ENCODE measurements at regions not wholly inside any gene's neighbourhood (a gene's known extent, or its start where the extent isn't known, plus 50 kb on each side); places are given as distances from the start of the nearest gene placed in this dataset.

DNA sequence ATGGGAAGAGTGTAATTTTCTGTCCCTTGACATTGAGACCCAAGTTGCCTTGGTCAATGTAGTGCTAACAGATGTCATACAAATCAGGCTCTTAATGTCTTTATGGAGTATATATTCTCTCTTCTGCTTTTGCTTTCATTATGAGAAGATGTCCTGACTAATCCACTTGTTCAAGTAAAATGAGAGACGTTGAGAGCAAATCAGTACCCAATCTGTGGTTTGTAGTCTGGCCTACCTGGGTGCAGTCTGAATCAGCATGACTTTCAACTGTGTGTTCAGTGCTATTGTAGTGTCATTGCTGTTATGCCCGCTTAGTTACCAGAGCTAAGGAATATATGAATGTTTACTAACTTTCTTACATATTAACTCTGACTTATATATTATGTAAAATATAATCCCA, 612.4 kb downstream of the ANKRD7 start (continued):
- TF ChIP-seq, protein P1, sequence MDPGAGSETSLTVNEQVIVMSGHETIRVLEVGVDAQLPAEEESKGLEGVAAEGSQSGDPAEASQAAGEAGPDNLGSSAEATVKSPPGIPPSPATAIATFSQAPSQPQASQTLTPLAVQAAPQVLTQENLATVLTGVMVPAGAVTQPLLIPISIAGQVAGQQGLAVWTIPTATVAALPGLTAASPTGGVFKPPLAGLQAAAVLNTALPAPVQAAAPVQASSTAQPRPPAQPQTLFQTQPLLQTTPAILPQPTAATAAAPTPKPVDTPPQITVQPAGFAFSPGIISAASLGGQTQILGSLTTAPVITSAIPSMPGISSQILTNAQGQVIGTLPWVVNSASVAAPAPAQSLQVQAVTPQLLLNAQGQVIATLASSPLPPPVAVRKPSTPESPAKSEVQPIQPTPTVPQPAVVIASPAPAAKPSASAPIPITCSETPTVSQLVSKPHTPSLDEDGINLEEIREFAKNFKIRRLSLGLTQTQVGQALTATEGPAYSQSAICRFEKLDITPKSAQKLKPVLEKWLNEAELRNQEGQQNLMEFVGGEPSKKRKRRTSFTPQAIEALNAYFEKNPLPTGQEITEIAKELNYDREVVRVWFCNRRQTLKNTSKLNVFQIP (CRISPR knock-in tag; IDR thresholded peaks at IDR 0.05; ENCODE audit: borderline replicate concordance, low read depth) = no peak
- TF ChIP-seq, protein P2, sequence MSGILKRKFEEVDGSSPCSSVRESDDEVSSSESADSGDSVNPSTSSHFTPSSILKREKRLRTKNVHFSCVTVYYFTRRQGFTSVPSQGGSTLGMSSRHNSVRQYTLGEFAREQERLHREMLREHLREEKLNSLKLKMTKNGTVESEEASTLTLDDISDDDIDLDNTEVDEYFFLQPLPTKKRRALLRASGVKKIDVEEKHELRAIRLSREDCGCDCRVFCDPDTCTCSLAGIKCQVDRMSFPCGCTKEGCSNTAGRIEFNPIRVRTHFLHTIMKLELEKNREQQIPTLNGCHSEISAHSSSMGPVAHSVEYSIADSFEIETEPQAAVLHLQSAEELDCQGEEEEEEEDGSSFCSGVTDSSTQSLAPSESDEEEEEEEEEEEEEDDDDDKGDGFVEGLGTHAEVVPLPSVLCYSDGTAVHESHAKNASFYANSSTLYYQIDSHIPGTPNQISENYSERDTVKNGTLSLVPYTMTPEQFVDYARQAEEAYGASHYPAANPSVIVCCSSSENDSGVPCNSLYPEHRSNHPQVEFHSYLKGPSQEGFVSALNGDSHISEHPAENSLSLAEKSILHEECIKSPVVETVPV (CRISPR knock-in tag; IDR thresholded peaks at IDR 0.05) = no peak
- no peak for TF ChIP-seq ZNF565 (CRISPR knock-in tag; conservative IDR thresholded peaks at IDR 0.05; ENCODE audit: low read depth)

DNA sequence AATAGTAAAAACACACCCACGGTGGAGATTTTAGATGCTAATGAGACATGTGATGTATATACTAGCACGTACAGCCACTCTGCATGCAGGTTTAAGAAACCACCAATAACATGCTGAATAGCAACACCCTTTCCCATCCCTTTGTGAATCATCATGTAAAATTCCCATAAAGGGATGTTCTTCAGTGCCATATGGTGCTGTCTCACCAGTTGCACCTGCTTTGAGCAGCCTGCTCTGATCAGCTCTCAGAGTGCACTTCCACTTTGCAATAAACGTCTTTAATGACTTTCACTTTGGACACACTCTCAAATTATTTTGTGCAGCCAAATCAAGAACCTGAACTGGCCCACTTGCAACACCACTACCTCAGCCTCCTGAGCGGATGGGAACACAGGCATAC, 615.0 kb downstream of the ANKRD7 start:
- ATAC-seq = no peak
- TF ChIP-seq SNAI2 (CRISPR knock-in tag; IDR thresholded peaks at IDR 0.05) = no peak
- TF ChIP-seq ZC3H10 (CRISPR knock-in tag; IDR thresholded peaks at IDR 0.05) = no peak
- TF ChIP-seq RARB (CRISPR knock-in tag; IDR thresholded peaks at IDR 0.05) = no peak

DNA sequence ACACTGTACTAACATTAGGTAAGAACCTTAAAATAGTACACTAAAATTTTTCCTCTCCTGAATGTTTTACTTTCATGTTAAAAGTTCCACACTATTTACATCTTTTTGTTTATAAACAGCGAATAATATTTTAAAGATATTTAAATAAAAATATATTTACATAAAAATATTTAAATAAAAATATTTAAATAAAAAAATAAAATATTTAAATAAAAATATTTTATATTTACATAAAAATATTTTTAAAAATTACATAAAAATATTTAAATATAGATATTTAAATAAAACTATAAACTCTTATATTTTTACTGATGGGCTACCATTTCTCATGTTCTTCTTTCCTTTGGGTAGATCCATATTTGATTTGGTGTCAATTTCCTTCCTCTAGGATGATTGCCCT, 619.0 kb downstream of the ANKRD7 start:
- TF ChIP-seq ISL1 (CRISPR knock-in tag; IDR thresholded peaks at IDR 0.05) = no peak
- TF ChIP-seq ZNF8 (CRISPR knock-in tag; IDR thresholded peaks at IDR 0.05) = no peak
- TF ChIP-seq ESRRG (CRISPR knock-in tag; IDR thresholded peaks at IDR 0.05) = no peak
- TF ChIP-seq, protein P1 (CRISPR knock-in tag; IDR thresholded peaks at IDR 0.05; ENCODE audit: borderline replicate concordance, low read depth) = no peak
- TF ChIP-seq, protein P3, sequence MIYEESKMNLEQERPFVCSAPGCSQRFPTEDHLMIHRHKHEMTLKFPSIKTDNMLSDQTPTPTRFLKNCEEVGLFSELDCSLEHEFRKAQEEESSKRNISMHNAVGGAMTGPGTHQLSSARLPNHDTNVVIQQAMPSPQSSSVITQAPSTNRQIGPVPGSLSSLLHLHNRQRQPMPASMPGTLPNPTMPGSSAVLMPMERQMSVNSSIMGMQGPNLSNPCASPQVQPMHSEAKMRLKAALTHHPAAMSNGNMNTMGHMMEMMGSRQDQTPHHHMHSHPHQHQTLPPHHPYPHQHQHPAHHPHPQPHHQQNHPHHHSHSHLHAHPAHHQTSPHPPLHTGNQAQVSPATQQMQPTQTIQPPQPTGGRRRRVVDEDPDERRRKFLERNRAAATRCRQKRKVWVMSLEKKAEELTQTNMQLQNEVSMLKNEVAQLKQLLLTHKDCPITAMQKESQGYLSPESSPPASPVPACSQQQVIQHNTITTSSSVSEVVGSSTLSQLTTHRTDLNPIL (CRISPR knock-in tag; IDR thresholded peaks at IDR 0.05; ENCODE audit: low read depth) = no peak
- no peak for TF ChIP-seq SNAI2 (CRISPR knock-in tag; IDR thresholded peaks at IDR 0.05)
- TF ChIP-seq, protein P2 (CRISPR knock-in tag; IDR thresholded peaks at IDR 0.05) = no peak
- no peak for TF ChIP-seq ZFP30 (CRISPR knock-in tag; IDR thresholded peaks at IDR 0.05)
- TF ChIP-seq ZFP3 (CRISPR knock-in tag; IDR thresholded peaks at IDR 0.05) = no peak
- no peak for TF ChIP-seq ARNTL (CRISPR knock-in tag; IDR thresholded peaks at IDR 0.05; ENCODE audit: borderline replicate concordance, low read depth)
- no peak for TF ChIP-seq TOX (CRISPR knock-in tag; IDR thresholded peaks at IDR 0.05; ENCODE audit: borderline replicate concordance)
- no peak for TF ChIP-seq GLIS3 (CRISPR knock-in tag; IDR thresholded peaks at IDR 0.05)
- no peak for TF ChIP-seq ZNF70 (CRISPR knock-in tag; IDR thresholded peaks at IDR 0.05)
- ATAC-seq = no peak

DNA sequence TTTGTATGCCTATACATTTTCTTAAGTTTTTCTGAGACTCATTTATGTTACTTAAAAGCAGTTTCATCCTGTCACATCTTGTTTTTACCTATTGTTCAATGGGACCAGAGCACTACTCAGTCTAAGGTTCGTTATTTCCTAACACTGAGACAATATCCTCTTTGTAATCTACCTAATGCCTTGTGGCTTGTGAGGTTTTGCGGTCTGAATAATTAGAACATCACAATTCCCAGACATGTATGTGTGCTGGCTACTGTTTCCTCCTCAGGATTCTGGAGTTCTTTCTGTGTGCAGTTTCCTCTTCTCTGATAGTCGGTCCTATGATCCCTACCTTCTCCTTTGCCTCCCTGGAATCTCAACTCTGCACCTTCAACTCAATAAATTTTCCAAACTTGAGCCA, 620.2 kb downstream of the ANKRD7 start:
- no peak for TF ChIP-seq SNAI2 (CRISPR knock-in tag; IDR thresholded peaks at IDR 0.05)
- TF ChIP-seq, protein P2 (CRISPR knock-in tag; IDR thresholded peaks at IDR 0.05) = no peak
- TF ChIP-seq ZFP30 (CRISPR knock-in tag; IDR thresholded peaks at IDR 0.05) = no peak
- TF ChIP-seq, protein P3 (CRISPR knock-in tag; IDR thresholded peaks at IDR 0.05; ENCODE audit: low read depth) = no peak
- no peak for TF ChIP-seq RARB (CRISPR knock-in tag; IDR thresholded peaks at IDR 0.05)
- TF ChIP-seq, protein P4, sequence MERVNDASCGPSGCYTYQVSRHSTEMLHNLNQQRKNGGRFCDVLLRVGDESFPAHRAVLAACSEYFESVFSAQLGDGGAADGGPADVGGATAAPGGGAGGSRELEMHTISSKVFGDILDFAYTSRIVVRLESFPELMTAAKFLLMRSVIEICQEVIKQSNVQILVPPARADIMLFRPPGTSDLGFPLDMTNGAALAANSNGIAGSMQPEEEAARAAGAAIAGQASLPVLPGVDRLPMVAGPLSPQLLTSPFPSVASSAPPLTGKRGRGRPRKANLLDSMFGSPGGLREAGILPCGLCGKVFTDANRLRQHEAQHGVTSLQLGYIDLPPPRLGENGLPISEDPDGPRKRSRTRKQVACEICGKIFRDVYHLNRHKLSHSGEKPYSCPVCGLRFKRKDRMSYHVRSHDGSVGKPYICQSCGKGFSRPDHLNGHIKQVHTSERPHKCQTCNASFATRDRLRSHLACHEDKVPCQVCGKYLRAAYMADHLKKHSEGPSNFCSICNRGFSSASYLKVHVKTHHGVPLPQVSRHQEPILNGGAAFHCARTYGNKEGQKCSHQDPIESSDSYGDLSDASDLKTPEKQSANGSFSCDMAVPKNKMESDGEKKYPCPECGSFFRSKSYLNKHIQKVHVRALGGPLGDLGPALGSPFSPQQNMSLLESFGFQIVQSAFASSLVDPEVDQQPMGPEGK (CRISPR knock-in tag; IDR thresholded peaks at IDR 0.05; ENCODE audit: borderline replicate concordance) = no peak
- TF ChIP-seq TOX (CRISPR knock-in tag; IDR thresholded peaks at IDR 0.05; ENCODE audit: borderline replicate concordance) = no peak
- TF ChIP-seq ESRRG (CRISPR knock-in tag; IDR thresholded peaks at IDR 0.05) = no peak
- TF ChIP-seq ZNF8 (CRISPR knock-in tag; IDR thresholded peaks at IDR 0.05) = no peak
- TF ChIP-seq ZFP3 (CRISPR knock-in tag; IDR thresholded peaks at IDR 0.05) = no peak
- no peak for TF ChIP-seq TCF4 (CRISPR knock-in tag; IDR thresholded peaks at IDR 0.05; ENCODE audit: borderline replicate concordance)
- TF ChIP-seq, protein P1 (CRISPR knock-in tag; IDR thresholded peaks at IDR 0.05; ENCODE audit: borderline replicate concordance, low read depth) = no peak
- TF ChIP-seq OSR1 (CRISPR knock-in tag; IDR thresholded peaks at IDR 0.05) = no peak

More for the DNA sequence above, 620.2 kb downstream of the ANKRD7 start:
- no peak for ATAC-seq

All from SK-N-SH treated with all-trans-retinoic acid at 6 μM for 48 hours (cell line).